Memory B cell (primary cell): ENCODE measurements at regions not wholly inside any gene's neighbourhood (a gene's known extent, or its start where the extent isn't known, plus 50 kb on each side); places are given as distances from the start of the nearest gene placed in this dataset.

Experiments
- ATAC-seq: fragments of 150-1000 bp; cut with Tn5 transposase; 2 replicates; pipeline ENCODE4 v1.10.0; 2021; ENCODE audit warnings: low read depth, mild to moderate bottlenecking, moderate library complexity
- DNase-seq, 2 donors: peaks; one replicate each; pipeline ENCODE4 v3.0.0; 2022; ENCODE audit warnings: low spot score in 2 of 2
- H3K27ac Mint-ChIP-seq: one replicate; pipeline ENCODE4 v1.8.0; 2022; ENCODE audit warnings: mild to moderate bottlenecking, moderate library complexity, mixed read lengths
- H3K27me3 Mint-ChIP-seq: one replicate; pipeline ENCODE4 v1.8.0; 2022; ENCODE audit warnings: mixed read lengths
- H3K36me3 Mint-ChIP-seq: one replicate; pipeline ENCODE4 v1.8.0; 2022; ENCODE audit warnings: mild to moderate bottlenecking, mixed read lengths
- H3K4me1 Mint-ChIP-seq: one replicate; pipeline ENCODE4 v1.8.0; 2022; ENCODE audit warnings: mixed read lengths
- H3K4me3 Mint-ChIP-seq: one replicate; pipeline ENCODE4 v1.8.0; 2022; ENCODE audit warnings: mild to moderate bottlenecking, moderate library complexity, mixed read lengths
- H3K9me3 Mint-ChIP-seq: one replicate; pipeline ENCODE4 v1.8.0; 2022; ENCODE audit warnings: mixed read lengths

GRCh38 chr1:4271338-4271998 is 371.4 kb upstream of the C1orf174 start:
- H3K4me1 Mint-ChIP-seq, result no peaks in the 10 kb centered on the region
- DNase-seq (no peak), ATAC-seq (no peak)
- H3K27ac Mint-ChIP-seq, result no peak overlapping the region
- peaks cover 3% of the 10 kb centered on the region for H3K9me3 Mint-ChIP-seq
- no peak overlapping the region for H3K4me3 Mint-ChIP-seq
- peaks cover 9% of the 10 kb centered on the region for H3K27me3 Mint-ChIP-seq
- H3K36me3 Mint-ChIP-seq, result no peaks in the 10 kb centered on the region

DNA sequence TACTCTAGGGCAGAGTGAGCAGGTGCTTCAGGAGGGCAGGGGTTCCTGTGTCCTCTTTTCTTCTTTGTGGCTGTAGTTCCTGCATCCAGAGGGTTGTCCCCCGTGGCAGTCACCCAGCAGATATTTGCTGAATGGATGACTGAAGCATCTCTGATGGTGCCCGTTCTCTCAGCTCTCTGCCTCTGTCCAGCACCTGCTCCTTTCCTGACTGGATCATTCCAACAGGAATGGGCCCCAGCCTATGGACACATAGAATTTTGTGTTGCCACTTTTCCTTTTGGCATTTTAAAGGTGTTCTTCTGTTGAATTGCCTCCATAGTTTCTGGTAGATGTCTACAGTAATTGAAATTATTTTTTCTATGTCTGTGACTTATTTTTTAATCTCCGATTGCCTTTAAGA is 372.5 kb upstream of the C1orf174 start:
- Mint-ChIP-seq H3K4me3 (no peak overlapping the region), H3K9me3 (peaks cover 6% of the 10 kb centered on the region), H3K36me3 (no peaks in the 10 kb centered on the region), H3K27me3 (peaks cover 11% of the 10 kb centered on the region), H3K27ac (no peak overlapping the region), H3K4me1 (no peaks in the 10 kb centered on the region)
- ATAC-seq (no peak), DNase-seq (no peak)

DNA sequence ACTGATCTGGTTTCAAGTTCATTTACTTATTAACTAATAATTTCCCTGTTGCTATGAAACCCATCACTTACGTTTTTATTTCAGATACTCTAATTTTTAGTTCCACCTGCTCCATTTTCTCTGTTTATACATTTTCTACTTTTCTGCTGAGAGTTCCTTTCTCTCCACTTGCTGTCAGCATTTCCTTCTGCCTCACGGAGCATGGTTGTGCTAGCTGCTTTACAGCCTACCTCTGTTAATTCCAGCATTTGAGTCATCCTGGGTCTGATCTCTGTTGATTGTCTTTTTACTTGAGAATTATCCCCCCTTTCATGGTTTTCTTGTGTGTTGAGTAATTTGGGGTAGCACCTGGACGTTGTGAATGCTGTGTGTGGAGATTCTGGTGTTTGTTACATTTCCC is 373.2 kb upstream of the C1orf174 start:
- Mint-ChIP-seq H3K27me3 (peaks cover 13% of the 10 kb centered on the region), H3K9me3 (peaks cover 7% of the 10 kb centered on the region), H3K4me3 (no peak overlapping the region), H3K4me1 (no peaks in the 10 kb centered on the region), H3K27ac (no peak overlapping the region), H3K36me3 (no peaks in the 10 kb centered on the region)
- DNase-seq, result no peak
- no peak for ATAC-seq

DNA sequence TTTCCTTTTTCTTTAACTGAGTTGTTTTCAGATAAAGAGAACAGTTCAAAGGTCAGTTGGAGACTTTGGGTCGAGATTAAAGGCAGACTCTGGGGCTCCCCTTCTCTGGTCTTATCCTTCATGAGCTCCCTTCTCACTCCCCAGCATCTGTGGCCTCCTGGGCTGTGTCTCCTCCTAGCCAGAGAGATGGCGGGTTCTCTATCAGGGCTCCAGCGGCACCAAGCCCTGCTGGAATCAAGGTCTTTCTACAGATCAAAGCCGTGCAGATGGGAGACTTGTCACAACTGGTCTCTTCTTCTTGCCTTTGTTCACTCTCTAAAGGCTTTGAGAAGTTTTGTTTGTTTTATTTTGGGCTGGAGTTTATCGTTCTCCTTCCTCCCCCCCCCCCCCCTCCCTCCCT is 373.7 kb upstream of the C1orf174 start:
- ATAC-seq (no peak), DNase-seq (no peak)
- H3K4me3 Mint-ChIP-seq, result no peak overlapping the region
- no peak overlapping the region for H3K27ac Mint-ChIP-seq
- peaks cover 13% of the 10 kb centered on the region for H3K27me3 Mint-ChIP-seq
- H3K9me3 Mint-ChIP-seq, result peaks cover 7% of the 10 kb centered on the region
- no peaks in the 10 kb centered on the region for H3K36me3 Mint-ChIP-seq
- H3K4me1 Mint-ChIP-seq, result no peaks in the 10 kb centered on the region

GRCh38 chr1:4275083-4275482 is 375.0 kb upstream of the C1orf174 start:
- no peak overlapping the region for H3K4me3 Mint-ChIP-seq
- ATAC-seq, result no peak
- no peak for DNase-seq
- no peaks in the 10 kb centered on the region for H3K36me3 Mint-ChIP-seq
- peaks cover 13% of the 10 kb centered on the region for H3K27me3 Mint-ChIP-seq
- peaks cover 7% of the 10 kb centered on the region for H3K9me3 Mint-ChIP-seq
- no peaks in the 10 kb centered on the region for H3K4me1 Mint-ChIP-seq
- H3K27ac Mint-ChIP-seq, result no peak overlapping the region

DNA sequence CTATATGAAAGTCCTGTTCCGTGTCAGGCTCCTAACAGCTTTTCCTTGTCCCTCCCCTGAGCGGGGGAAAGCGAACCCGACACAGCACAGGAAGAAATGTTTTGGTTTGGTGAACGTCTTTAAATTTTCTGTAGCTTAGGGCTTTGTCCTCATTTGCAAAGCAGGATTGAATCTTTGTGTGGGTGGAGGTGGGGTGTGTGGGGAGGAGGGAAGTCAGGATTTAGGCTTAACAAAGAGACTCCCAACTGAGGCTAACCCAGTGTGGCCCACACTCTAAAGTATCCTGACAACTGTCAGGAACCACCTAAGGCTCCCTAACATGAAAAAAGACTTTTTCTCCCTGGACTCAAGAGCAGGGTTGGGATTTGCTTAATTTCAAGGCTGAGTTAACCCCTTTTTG is 376.2 kb upstream of the C1orf174 start:
- no peaks in the 10 kb centered on the region for H3K4me1 Mint-ChIP-seq
- H3K9me3 Mint-ChIP-seq, result peaks cover 7% of the 10 kb centered on the region
- H3K36me3 Mint-ChIP-seq, result no peaks in the 10 kb centered on the region
- H3K27ac Mint-ChIP-seq, result no peak overlapping the region
- no peak for ATAC-seq
- H3K27me3 Mint-ChIP-seq, result peaks cover 13% of the 10 kb centered on the region
- H3K4me3 Mint-ChIP-seq, result no peak overlapping the region
- no peak for DNase-seq

DNA sequence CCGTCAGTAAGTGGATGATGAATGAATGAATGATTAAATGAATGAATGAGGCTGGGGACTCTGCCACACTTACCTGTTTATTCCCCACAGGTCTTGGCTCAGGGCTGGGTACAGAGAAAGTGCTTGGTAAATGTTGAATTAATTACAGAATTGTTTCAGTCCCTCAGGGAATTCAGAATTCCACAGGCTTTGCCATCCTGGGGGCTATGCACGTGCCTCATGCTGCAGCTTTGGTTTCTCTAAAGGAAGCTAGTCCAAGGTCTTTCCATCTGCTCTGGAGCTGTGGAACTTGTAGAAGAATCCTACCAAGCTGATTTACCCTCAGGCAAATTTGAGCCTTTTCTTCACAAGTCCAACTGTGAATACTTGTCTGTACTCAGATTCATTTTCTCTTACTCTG is 376.8 kb upstream of the AJAP1 start:
- H3K27me3 Mint-ChIP-seq, result peaks cover 13% of the 10 kb centered on the region
- H3K36me3 Mint-ChIP-seq, result no peaks in the 10 kb centered on the region
- no peak for DNase-seq
- no peak for ATAC-seq
- H3K27ac Mint-ChIP-seq, result no peak overlapping the region
- peaks cover 7% of the 10 kb centered on the region for H3K9me3 Mint-ChIP-seq
- H3K4me1 Mint-ChIP-seq, result no peaks in the 10 kb centered on the region
- no peak overlapping the region for H3K4me3 Mint-ChIP-seq

GRCh38 chr1:4284976-4285375 is 369.4 kb upstream of the AJAP1 start:
- no peaks in the 10 kb centered on the region for H3K36me3 Mint-ChIP-seq
- H3K4me3 Mint-ChIP-seq, result no peak overlapping the region
- H3K4me1 Mint-ChIP-seq, result no peaks in the 10 kb centered on the region
- H3K9me3 Mint-ChIP-seq, result peaks cover 18% of the 10 kb centered on the region
- no peak overlapping the region for H3K27ac Mint-ChIP-seq
- H3K27me3 Mint-ChIP-seq, result peaks cover 8% of the 10 kb centered on the region
- no peak for ATAC-seq
- DNase-seq, result no peak

- no peak overlapping the region for H3K27ac Mint-ChIP-seq
- DNase-seq (no peak), ATAC-seq (no peak)
- peaks cover 19% of the 10 kb centered on the region for H3K9me3 Mint-ChIP-seq
- no peak overlapping the region for H3K4me3 Mint-ChIP-seq
- H3K36me3 Mint-ChIP-seq, result no peaks in the 10 kb centered on the region
- peaks cover 12% of the 10 kb centered on the region for H3K27me3 Mint-ChIP-seq
- H3K4me1 Mint-ChIP-seq, result no peaks in the 10 kb centered on the region
These were observed 361.5 kb upstream of the AJAP1 start for GRCh38 chr1:4292861-4293260.

GRCh38 chr1:4298361-4299083 is 355.9 kb upstream of the AJAP1 start:
- peaks cover 15% of the 10 kb centered on the region for H3K9me3 Mint-ChIP-seq
- no peak overlapping the region for H3K4me3 Mint-ChIP-seq
- H3K27ac Mint-ChIP-seq, result no peak overlapping the region
- no peak for ATAC-seq
- peaks cover 9% of the 10 kb centered on the region for H3K27me3 Mint-ChIP-seq
- H3K4me1 Mint-ChIP-seq, result no peaks in the 10 kb centered on the region
- H3K36me3 Mint-ChIP-seq, result peaks cover 5% of the 10 kb centered on the region
- no peak for DNase-seq

GRCh38 chr1:4301007-4301406 is 353.4 kb upstream of the AJAP1 start:
- ATAC-seq, result no peak
- peaks cover 14% of the 10 kb centered on the region for H3K9me3 Mint-ChIP-seq
- no peak overlapping the region for H3K27ac Mint-ChIP-seq

DNA sequence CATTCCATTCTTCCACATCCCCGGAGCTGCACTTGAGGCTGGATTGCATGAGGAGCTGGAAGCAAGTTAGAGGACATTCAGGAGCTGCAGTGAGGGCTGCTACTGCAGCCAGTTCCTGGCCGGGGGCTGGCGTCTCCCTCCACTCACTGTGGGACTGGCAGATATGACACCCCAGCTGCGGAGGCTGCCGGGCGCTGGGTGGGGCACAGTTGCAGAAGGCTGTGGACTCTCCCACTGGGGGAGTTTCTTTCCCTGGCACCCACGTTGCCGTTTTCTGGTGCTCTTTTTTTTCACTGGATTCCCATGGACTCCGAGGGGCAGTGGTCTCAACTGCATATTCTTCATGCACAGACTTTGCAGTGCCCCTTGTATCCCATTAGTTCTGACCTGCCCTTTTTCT is 351.1 kb upstream of the AJAP1 start:
- Mint-ChIP-seq H3K27ac (no peak overlapping the region), H3K4me3 (no peak overlapping the region), H3K27me3 (peaks cover 4% of the 10 kb centered on the region), H3K4me1 (no peaks in the 10 kb centered on the region), H3K36me3 (peaks cover 7% of the 10 kb centered on the region), H3K9me3 (peaks cover 8% of the 10 kb centered on the region)
- no peak for ATAC-seq
- no peak for DNase-seq

More at GRCh38 chr1:4301007-4301406, 353.4 kb upstream of the AJAP1 start:
- peaks cover 7% of the 10 kb centered on the region for H3K36me3 Mint-ChIP-seq
- H3K4me3 Mint-ChIP-seq, result no peak overlapping the region
- DNase-seq, result no peak
- H3K4me1 Mint-ChIP-seq, result no peaks in the 10 kb centered on the region
- peaks cover 9% of the 10 kb centered on the region for H3K27me3 Mint-ChIP-seq

GRCh38 chr1:4305526-4306301 is 348.7 kb upstream of the AJAP1 start:
- Mint-ChIP-seq H3K36me3 (peaks cover 7% of the 10 kb centered on the region), H3K9me3 (peaks cover 8% of the 10 kb centered on the region), H3K4me1 (peaks cover 4% of the 10 kb centered on the region), H3K4me3 (no peak overlapping the region), H3K27me3 (peaks cover 2% of the 10 kb centered on the region), H3K27ac (no peak overlapping the region)
- no peak for ATAC-seq
- DNase-seq, result no peak
